ENCODE measurements at regions not wholly inside any gene's neighbourhood (a gene's known extent, or its start where the extent isn't known, plus 50 kb on each side); places are given as distances from the start of the nearest gene placed in this dataset.

DNA sequence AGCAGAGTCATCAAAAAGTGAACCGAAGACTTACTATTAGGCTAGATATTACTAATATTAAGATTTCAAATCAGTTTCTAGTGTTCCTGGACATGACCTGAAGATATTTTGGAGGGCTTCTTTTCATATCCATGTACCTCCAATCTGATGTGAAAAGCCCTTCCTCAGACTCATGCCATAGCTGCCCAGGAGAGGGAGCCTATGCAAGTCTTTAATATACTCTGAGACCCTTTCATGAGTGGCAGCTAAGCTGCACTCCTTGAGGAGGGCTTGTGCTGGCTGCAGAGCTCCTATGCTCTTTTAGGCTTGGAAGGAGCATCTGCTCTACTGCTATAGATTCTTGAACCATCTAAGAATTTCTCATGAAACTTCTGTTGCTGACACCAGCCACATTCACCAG, 715.3 kb downstream of the OLFM4 start:
- DNase-seq = no peak

DNA sequence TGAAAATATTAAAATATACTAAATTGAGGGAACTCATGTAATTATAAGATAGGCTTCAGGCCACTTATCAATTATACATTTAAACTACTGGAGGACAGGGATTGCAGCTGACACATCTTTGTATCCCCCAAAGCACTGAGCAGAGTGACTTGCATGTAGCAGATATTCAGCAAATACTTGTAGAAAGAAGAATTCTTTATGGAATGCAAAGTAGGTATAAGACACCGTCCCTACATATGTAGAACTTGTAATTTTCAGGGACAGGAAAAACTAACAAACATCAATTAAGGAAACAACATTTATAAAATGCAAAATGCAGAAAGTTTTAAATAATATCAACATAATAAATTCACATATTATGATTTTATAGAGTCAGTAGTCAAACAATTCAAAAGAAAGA, 719.2 kb downstream of the OLFM4 start:
- DNase-seq = no peak

DNA sequence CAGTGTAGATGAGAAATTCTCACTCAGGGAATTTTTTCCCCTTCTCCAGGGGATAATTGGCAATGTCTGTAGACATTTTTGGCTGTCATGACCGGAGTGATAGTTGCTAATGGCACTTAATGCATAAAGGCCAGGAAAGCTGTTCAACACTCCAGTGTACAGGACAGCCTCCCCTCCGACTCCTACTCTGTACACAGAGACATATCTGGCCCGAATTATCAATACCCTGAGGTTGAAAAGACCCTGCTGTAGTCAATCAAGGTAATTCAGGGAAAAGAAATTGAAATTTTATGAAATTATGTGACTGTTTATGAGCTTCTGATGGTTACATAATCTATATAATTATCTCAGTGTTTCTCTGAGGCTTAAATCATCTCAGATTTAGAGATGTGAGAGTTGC, 720.7 kb downstream of the OLFM4 start:
- no peak for DNase-seq

DNA sequence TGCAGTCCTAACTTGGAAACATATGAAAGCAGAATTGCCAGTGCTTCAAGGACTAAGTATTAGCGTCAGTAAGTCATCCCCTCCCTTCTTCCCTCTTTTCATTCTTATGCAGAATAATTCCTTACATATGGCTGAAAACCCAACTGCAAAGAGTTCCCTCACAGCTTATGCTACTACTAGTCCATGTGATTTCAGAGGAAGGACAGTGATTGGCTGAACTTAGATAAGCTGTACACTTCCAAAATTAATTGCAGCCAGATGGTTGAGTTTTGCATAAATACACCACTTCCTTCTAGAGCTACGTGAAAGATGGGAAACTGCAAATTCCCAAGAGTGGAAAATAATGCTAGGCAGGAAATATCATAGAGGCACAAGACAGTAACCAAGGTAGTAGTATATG, 730.4 kb downstream of the OLFM4 start:
- DNase-seq = no peak

DNA sequence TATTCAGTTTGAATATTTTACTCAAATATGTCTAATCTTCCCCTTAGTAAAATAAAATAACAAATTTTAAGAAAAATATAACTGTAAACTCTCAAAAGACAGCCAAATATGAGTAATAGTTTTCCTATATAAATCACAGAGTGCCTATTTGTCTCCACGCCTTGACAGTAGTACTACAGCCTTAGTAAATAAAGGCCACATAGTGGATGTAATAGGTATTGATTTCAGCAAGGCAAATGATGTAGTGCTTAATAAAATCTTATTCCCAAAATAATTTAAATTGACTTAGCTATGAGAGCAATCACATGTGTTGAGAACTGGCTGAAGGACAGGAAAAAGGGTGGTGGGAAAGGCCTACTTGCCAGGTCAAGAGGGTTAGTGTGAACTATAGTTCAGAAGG, 747.2 kb downstream of the OLFM4 start:
- DNase-seq = no peak

DNA sequence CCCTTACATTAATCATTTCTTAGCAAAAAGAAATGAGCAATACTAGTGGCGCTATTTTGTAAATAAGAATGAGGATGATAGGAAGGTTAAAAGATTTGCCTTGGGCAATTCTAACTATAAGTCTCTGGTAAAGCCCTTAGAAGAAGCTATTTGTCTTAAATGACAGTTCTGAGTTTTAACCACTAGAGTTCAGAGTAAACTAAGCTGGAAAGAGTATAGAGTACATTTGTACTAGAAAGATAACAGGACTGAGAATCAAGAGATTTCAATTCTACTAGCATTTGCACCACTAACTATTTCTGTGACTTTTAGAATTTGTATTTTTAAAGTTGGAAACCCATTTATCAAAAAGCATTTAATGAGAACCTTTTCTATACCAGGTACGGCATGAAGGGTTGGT, 750.3 kb downstream of the OLFM4 start:
- no peak for DNase-seq

DNA sequence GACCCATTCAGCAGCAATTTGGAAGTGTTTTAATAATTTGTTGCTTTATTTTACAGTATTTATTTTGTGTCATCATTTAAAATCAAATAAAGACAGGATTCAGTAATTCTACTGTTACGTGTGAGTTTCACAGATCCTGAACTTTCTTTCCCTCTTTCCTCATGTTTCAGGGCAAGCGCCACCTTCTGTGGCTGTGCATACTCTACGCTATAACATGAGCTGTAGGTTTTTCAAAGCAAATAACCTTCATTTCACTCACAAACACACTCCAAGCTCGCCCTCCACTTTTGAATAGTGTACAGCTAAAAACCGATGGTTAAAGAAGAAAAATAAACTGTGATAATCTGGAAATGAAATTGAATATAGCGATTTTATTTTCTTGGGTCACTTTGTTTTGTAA, 753.3 kb downstream of the OLFM4 start:
- DNase-seq = no peak

DNA sequence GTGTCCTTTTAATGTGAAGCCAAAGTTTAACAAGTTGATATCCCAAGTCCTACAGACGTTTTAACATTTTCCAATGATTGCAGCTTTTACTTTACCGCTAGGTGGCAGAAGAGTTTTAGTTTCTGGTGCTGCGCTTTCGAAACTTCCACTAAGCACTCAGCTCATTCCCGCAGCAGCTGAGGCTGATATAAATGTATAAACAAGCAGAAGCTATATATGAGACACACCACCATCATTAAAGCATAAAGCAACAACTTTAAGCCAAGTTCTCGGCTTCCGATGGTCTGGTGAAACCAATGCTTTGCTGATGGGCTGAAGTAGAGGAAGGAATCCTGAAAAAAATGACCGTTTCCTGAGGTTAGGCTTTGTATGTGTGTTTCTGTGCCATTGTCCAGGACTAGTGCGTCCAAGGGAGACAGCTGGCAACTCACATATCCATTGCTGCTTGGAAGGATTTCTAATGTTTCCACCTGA, 753.9 kb downstream of the OLFM4 start:
- peak; percentile 65 for DNase-seq

DNA sequence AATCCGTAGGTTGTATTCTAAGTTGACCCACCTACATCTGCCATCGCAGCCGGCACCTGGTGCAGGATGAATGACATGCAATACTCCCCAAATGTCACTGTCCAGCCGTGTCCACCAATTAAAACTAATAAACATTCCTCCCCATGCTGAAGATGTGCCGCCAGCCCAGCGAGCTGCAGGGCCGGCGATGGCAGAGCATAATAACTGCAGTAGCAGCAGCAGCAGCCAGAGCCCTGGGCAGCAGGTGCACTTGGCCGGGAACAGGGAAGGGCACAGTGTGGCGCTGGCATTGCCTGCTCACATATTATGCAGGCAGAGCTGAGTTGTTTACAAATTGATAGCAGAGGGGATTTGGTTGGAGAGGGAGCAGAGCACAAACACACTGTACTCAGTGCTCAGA, 754.9 kb downstream of the OLFM4 start:
- DNase-seq = peak; percentile 58

DNA sequence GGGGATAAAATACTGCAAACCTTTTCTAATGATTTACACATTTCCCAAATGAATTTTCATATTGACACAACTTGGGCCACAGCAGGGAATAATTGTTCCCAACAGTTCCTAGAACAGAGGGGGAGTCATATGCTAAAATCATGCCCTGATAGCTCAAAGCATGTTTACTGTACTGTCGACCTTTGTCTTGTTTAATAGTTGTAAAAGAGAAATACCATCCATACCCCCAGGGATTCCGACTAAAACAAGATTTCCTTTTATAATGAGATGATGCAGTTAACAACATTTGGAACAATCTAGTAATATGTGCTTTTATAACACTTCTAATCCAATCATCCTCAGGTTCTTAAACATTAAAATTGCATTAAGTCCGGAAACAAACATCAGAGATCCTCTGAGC, 759.7 kb downstream of the OLFM4 start:
- no peak for DNase-seq

DNA sequence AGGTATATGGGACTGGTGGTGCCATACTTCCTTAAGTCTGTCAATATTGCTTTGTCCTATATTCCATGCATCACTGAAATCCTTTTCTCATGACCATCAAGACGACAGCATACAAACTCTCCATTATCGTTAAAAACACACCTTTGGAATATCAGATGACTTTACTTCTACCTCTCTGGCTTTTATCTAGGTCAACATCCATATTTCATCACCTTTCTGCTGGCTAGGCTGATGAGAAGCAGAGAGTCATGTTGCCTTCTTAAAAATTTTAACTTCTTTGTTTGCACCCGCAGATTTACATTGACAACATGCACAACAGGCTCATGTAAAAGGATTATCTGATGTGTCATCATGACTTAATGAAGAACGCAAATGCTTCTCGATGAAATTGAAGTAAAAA, 771.4 kb downstream of the OLFM4 start:
- no peak for DNase-seq

DNA sequence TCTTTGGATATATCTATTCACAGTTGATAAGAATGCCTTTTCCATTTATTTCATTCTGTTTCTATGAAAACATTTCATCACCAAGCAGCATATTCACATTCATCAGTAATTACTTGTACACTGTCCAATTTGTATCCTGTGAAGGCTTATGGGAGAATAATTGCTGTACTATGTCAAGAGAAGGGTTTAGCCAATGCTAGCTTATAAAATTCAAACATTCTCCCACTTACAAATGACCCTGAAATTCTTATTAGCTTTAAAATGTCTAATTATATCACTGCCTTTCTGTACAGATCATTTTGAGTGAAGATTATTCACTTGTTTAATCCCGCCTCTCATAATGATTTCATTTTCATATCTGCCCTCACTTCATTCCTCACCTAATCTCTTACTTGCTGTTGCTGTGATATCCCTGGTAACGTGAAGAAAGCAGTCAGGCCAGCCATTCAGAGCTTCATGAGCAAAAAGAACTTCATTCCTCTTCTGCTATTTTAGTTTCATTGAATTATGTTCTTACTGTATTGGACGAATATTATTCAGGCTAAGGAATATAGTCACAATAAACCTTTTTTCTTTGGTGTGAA, 778.7 kb downstream of the OLFM4 start:
- DNase-seq = no peak

DNA sequence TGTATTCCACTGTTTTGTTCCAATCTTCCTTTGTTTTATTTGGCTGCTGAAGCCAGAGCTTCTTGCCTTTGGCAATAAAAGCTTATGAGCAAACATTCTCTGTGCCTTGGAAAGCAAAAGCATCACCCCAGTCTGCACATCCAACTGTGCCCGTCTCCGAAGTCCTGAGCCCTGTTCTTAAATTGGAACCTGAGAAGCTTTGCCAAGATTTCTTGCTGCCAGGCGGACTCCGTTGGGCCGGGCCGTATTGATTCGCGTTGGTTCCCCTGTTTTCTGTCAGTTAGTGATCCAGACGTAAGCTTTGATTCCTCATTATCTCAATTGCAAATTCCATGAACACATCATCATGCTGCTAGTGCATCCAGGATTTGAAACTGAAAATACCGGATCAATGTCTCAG, 793.0 kb downstream of the OLFM4 start:
- DNase-seq = no peak

DNA sequence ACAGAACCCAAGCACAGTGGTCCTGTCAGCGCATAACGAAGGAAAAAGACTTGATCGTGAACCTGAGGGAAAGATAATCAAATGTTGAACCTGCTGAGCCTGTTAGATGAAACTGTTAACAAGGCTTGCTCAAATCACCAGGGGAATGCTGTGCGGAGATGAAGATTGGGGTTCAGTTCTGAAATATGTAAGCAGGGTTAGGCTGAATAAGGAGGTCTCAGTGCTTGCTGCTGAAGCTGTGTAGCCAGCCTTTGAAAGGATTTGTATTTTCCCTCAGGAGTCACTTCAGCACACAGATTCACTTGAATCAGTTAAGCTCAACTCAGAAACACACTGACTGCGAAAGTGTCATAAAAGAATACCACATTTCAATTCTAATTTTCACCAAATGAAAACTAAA, 793.5 kb downstream of the OLFM4 start:
- no peak for DNase-seq

DNA sequence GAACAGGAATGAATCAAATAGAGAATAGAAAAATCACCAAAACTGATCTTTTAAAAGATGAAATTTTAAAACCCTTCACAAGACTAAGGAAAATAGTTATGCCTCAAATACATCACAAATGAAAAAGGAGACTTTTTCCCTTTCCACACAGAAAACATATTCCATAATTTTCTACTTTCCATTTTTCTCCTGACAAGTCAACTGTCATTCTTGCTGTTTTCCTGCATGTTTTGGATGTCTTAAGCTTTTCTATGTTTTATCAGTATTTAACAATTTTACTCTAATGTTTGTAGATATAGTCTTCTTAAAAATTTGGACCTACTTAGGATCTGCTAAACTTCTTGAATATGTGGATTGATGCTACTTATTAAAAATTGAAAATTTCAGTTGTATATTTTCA, 810.8 kb downstream of the OLFM4 start:
- DNase-seq = no peak

DNA sequence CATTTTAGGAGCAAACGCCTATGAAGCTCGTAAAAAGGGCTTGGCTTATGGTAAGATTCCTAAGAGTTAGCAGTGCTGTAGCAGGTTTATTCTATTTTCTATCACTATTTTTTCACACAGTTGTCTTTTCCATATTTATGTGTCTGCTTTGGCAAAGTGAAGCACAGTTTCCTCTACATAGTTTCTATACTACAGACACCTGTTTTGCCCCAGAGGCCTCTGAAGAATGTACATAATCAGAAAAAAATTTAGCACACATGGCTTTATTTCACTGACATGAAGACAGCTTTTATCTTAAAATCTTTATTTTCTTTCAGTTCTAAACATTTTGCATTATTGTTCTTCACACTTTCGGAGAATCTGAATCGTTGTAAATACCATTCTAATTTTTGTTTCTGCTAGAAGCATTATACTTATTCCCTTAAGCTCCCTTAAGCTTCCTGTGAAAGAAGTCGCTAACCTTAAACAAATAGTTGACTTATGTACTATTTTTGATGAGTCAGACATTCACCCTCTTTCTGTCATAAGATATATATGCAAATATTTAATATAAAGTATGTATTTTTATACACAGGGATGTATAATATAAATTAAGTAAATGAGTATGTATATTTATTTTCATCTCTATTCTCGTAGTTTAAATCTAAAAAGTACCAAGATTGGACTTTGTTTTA, 816.0 kb downstream of the OLFM4 start:
- DNase-seq = no peak

DNA sequence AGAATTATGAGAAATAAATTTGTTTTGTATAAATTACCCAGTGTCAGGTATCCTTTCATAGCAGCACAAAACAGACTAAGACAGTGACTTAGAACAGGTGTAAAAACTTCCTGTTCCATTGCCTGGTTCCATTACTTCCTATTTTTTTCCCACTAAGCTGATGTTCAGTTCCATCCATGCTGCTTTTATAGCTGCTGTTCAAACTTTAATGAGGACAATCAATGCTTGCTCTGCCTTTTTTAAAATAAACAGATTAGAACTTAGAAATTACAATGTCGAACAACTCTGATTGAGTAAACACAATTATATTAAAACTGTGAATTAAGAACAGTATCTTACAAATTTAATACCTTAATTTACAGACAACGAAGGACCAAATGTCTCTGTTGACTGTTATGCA, 818.9 kb downstream of the OLFM4 start:
- no peak for DNase-seq

DNA sequence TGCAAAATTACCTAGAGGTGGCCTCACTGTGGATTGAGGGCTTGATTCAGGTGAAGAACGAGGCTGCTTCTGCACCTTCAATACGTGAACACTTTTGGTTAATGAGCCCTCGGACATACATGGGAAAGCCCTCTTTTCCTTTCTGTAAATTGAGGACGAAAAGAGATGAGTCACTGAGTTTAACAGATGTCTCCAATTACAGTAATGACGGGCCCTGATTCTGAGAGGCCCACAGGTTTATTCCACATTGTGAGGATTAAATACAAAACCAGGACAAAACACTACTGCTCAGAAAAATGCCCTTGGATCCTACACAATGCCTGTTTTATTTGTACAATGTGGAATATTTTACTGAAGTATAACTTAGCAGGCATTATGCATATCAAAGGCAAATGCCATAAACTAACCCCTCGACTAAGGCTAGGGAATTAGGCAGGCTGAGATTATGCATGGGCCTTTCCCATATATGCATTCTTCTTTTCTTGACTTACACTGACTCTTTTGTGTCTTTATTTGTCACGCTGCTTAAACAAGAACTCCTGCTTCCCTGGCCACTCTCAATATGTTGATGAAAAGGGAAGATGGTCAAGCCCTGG, 819.9 kb downstream of the OLFM4 start:
- no peak for DNase-seq

DNA sequence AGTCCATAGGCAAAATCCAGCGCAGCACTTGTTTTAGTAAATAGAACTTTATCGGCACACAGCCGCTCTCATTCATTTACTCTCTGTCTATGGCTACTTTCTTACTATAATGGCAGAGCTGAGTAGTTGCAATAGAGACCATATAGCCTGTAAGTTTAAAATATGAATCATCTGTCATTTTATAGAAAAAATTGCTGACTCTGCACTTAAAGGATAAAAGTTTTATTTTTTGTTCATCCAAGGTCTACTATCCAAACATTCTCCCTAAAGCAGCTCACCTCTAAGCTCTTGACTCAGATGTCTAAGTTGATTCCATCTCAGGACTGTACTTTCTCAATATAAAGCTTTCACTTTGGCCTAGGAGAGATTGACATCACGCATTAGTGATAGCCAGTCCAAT, 825.7 kb downstream of the OLFM4 start:
- no peak for DNase-seq

DNA sequence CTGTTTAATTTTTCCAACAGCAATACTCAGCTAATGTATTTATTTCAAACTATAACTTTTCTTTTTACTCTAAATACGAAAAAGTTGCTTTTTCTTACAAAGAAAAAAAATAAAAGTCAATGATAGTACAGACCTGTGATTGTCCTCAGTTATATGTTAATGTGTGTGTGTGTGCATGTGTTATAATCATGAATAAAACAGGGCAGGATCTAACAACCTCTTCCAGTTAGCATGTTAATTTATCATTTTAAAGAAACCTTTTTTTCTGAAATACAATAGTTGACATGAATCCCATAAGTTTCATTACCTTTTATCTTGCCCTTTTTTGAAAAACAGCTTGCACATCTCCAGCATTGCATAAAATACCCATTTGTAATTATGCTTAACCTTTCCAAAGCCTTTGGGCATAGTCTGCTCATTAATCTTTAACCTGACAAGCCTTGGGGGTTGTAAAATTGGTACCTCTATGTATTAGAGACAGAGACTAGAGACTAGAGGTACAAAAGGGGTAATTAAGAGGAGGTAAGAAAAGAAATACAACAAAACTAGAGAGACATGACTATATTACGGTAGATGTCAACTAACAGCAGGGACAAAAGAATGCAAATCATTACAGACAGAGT, 828.1 kb downstream of the OLFM4 start:
- no peak for DNase-seq

DNA sequence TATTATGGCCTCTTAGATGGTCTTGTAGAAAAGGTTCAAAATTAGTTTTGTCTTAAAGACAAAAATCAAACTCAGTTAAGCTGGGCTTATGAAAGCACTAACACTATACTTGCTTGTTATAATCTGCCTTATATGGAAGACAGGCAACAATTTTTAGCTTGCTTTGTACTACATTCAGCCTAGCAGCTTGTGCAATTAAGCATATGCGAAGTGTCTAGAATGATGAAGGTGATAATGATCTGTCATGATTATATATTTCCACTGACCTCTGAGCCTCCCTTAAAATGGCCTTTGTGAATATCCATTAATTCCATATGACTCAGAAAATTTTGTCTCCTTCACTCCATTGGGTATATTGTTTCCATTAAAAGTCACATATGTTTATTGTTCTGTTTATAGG, 834.9 kb downstream of the OLFM4 start:
- DNase-seq = no peak

DNA sequence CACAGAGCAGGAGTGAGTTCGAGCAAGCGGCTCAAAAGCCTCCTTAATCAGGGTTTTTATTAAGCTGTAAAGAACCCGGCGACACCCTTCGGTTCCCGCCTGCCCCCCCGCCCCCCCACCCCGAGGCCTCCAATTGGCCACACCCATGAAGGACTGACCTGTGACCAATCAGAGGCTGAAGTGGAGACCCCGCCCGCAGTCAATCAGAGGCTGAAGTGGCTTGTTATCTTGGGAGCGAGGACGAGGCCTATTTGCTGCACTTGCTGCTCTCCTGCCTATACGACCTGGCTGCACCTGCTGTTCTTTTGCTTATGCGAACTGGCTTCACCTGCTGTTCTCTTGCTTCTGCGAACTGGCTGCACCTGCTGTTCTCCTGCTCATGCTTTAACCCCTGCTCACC, 844.9 kb downstream of the OLFM4 start:
- DNase-seq = no peak

DNA sequence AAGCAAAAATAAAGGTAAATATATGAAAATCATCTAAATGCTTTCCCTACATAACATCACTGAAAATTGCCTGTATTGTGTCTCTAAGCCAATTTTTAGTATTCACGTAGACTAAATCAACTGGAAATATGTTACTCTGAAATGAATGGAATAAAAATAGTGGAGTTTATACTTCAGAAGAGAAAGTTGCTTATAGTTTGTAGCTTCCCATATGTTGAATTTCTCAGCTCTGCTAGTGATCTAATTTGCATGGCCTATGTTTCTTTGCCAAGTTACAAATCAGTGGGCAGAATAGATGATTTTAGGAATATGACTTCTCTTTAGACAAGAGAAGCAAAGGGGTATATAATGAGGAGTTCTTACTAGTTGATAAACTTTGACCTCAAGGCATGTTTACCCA, 850.2 kb downstream of the OLFM4 start:
- DNase-seq = no peak

DNA sequence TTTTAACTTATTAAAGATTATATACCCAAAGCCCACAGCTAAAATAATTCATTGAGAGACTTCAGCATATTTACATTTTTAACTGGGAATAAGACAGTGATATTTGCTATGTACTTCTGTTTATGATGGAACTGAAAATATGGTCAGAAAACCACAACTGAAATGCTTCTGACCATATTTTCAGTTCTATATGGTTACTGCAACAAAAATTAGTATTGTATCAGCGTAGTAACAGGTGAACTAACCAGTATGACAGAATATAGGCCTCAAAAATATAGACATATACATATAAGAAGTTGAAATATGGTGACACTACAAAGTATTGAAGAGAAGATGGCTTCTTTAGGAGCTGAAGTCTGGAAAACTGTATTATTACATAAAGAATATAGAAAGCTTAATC, 857.4 kb downstream of the OLFM4 start:
- no peak for DNase-seq
